ENCODE measurements at regions not wholly inside any gene's neighbourhood (a gene's known extent, or its start where the extent isn't known, plus 50 kb on each side); places are given as distances from the start of the nearest gene placed in this dataset.
"Not testable (repeated sequence)": the region's sequence is repeated elsewhere in the genome, so short reads cannot be mapped to it uniquely, and the experiment has no call there.

GRCh38 chr13:64476041-64476568 is 2754.0 kb downstream of the PCDH9 start:
- not testable (repeated sequence) for TF ChIP-seq FOXM1 (IDR thresholded peaks at IDR 0.05; ENCODE audit: borderline replicate concordance); FOXK2 (IDR thresholded peaks at IDR 0.05); NFRKB (IDR thresholded peaks at IDR 0.05); SUZ12 (IDR thresholded peaks at IDR 0.05); FOXA1 (IDR thresholded peaks at IDR 0.05); SP1 (IDR thresholded peaks at IDR 0.05); CTBP1 (IDR thresholded peaks at IDR 0.05; ENCODE audit: borderline replicate concordance); HDGF (IDR thresholded peaks at IDR 0.05; ENCODE audit: borderline replicate concordance); ZNF384 (IDR thresholded peaks at IDR 0.05); BHLHE40 (IDR thresholded peaks at IDR 0.05; ENCODE audit: borderline replicate concordance); L3MBTL2 (conservative IDR thresholded peaks at IDR 0.05); ARNT (IDR thresholded peaks at IDR 0.05)
- TF ChIP-seq, protein P1, sequence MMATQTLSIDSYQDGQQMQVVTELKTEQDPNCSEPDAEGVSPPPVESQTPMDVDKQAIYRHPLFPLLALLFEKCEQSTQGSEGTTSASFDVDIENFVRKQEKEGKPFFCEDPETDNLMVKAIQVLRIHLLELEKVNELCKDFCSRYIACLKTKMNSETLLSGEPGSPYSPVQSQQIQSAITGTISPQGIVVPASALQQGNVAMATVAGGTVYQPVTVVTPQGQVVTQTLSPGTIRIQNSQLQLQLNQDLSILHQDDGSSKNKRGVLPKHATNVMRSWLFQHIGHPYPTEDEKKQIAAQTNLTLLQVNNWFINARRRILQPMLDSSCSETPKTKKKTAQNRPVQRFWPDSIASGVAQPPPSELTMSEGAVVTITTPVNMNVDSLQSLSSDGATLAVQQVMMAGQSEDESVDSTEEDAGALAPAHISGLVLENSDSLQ (IDR thresholded peaks at IDR 0.05), result not testable (repeated sequence)

Measured in HEK293T (cell line).